ENCODE measurements at regions not wholly inside any gene's neighbourhood (a gene's known extent, or its start where the extent isn't known, plus 50 kb on each side); places are given as distances from the start of the nearest gene placed in this dataset.

DNA sequence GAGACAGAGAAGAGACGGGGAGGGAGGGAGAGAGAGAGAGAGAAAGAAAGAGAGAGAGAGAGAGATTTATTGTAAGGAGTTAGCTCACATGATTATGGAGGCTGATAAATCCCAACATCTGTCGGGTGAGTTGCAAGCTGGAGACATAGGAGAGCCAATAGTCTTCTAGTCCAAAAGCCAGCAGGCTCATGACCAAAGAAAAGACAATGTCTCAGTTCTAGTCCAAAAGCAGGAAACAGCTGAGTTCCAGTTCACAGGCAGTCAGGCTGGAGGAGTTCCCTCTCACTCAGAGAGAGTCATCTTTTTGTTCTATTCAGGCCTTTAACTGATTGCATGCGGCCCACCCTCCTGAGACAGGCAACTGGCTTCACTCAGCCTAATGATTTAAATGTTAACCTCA is 416.6 kb downstream of the PREX1 start:
- Histone ChIP-seq H3K4me2 (ENCODE audit: insufficient read depth, low read length) (no peak overlapping the region), H3K4me1 (ENCODE audit: insufficient read depth, low read length) (no peaks in the 10 kb centered on the region), H2AFZ (ENCODE audit: low read length) (no peak overlapping the region), H3K36me3 (ENCODE audit: insufficient read depth, low read length) (no peaks in the 10 kb centered on the region), H3K27me3 (ENCODE audit: insufficient read depth, low read length) (peaks cover 7% of the 10 kb centered on the region), H3K4me3 (ENCODE audit: insufficient read depth, low read length) (no peak overlapping the region), H3K27ac (ENCODE audit: low read depth, low read length) (no peak overlapping the region), H3K9me3 (ENCODE audit: low read depth, low read length) (no peaks in the 10 kb centered on the region), H4K20me1 (ENCODE audit: insufficient read depth, low read length) (no peaks in the 10 kb centered on the region), H3K79me2 (ENCODE audit: insufficient read depth, low read length) (no peaks in the 10 kb centered on the region)
- TF ChIP-seq CTCF (IDR thresholded peaks at IDR 0.05; ENCODE audit: extremely low read depth, low read depth, low read length) = no peak
- DNase-seq (ENCODE audit: insufficient read length, low spot score, missing footprints) = no peak

DNA sequence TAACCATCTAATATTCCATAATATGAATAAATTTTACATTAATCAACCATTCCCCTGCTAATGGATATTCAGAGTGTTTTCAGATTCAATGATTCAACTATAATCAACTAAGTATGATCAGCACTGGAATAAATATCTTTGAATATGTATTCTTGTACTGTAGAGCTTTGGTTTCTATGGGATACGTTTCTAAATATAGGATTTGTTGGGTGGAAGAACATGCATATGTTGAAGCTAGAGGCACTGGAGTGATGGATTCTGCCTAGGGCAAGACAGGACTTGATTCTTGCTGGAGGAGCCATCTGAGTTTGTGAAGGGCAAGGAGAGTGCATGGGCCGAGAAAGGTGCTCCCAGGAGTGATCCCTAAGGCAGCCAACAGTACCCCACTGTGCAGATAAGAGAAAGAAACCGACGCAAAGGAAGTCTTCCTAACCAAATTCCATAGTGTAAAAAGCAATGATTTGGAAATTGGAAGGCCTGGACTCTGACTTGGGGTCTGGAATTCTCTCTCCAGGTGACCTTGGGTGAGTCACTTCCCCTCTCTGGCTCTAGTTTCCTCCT is 418.7 kb downstream of the PREX1 start:
- Histone ChIP-seq H3K27ac (ENCODE audit: low read depth, low read length) (no peak overlapping the region), H4K20me1 (ENCODE audit: insufficient read depth, low read length) (no peaks in the 10 kb centered on the region), H3K4me2 (ENCODE audit: insufficient read depth, low read length) (no peak overlapping the region), H3K4me1 (ENCODE audit: insufficient read depth, low read length) (no peaks in the 10 kb centered on the region), H3K9me3 (ENCODE audit: low read depth, low read length) (no peaks in the 10 kb centered on the region), H3K36me3 (ENCODE audit: insufficient read depth, low read length) (no peaks in the 10 kb centered on the region), H3K4me3 (ENCODE audit: insufficient read depth, low read length) (no peak overlapping the region), H2AFZ (ENCODE audit: low read length) (no peak overlapping the region), H3K27me3 (ENCODE audit: insufficient read depth, low read length) (peaks cover 5% of the 10 kb centered on the region), H3K79me2 (ENCODE audit: insufficient read depth, low read length) (no peaks in the 10 kb centered on the region)
- DNase-seq (ENCODE audit: insufficient read length, low spot score, missing footprints) = no peak
- TF ChIP-seq CTCF (IDR thresholded peaks at IDR 0.05; ENCODE audit: extremely low read depth, low read depth, low read length) = no peak

GRCh38 chr20:48407710-48408109 is 420.1 kb downstream of the PREX1 start:
- Histone ChIP-seq H2AFZ (ENCODE audit: low read length) (no peak overlapping the region), H3K4me3 (ENCODE audit: insufficient read depth, low read length) (no peak overlapping the region), H4K20me1 (ENCODE audit: insufficient read depth, low read length) (no peaks in the 10 kb centered on the region), H3K4me2 (ENCODE audit: insufficient read depth, low read length) (no peak overlapping the region), H3K4me1 (ENCODE audit: insufficient read depth, low read length) (no peaks in the 10 kb centered on the region), H3K9me3 (ENCODE audit: low read depth, low read length) (no peaks in the 10 kb centered on the region), H3K27me3 (ENCODE audit: insufficient read depth, low read length) (peaks cover 7% of the 10 kb centered on the region), H3K36me3 (ENCODE audit: insufficient read depth, low read length) (no peaks in the 10 kb centered on the region), H3K27ac (ENCODE audit: low read depth, low read length) (no peak overlapping the region), H3K79me2 (ENCODE audit: insufficient read depth, low read length) (no peaks in the 10 kb centered on the region)
- DNase-seq (ENCODE audit: insufficient read length, low spot score, missing footprints) = no peak
- no peak for TF ChIP-seq CTCF (IDR thresholded peaks at IDR 0.05; ENCODE audit: extremely low read depth, low read depth, low read length)

DNA sequence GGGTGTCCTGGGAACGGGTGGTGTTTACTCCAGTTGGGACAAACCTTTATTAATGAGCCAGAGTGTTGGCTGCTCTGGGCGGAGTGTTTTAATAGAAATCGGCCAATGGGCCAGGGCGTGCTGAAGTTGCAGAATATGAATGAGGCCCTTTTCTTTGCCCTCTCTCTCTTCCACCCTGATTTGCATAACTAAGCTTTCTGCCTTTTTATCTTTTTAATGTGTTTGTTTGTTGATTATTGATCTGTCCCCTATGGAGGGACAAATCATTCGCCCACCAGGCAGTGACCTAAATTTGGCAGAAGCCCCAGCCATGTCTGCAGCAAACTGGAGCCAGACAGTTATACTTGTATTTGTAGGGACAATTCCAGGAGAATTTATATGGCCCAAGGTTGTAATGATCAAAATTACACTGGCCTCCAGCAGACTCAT is 420.9 kb downstream of the PREX1 start:
- Histone ChIP-seq H3K9me3 (ENCODE audit: low read depth, low read length) (no peaks in the 10 kb centered on the region), H3K27me3 (ENCODE audit: insufficient read depth, low read length) (peaks cover 7% of the 10 kb centered on the region), H2AFZ (ENCODE audit: low read length) (no peak overlapping the region), H3K4me2 (ENCODE audit: insufficient read depth, low read length) (no peak overlapping the region), H3K4me3 (ENCODE audit: insufficient read depth, low read length) (no peak overlapping the region), H3K36me3 (ENCODE audit: insufficient read depth, low read length) (no peaks in the 10 kb centered on the region), H4K20me1 (ENCODE audit: insufficient read depth, low read length) (no peaks in the 10 kb centered on the region), H3K79me2 (ENCODE audit: insufficient read depth, low read length) (no peaks in the 10 kb centered on the region), H3K4me1 (ENCODE audit: insufficient read depth, low read length) (no peaks in the 10 kb centered on the region), H3K27ac (ENCODE audit: low read depth, low read length) (no peak overlapping the region)
- DNase-seq (ENCODE audit: insufficient read length, low spot score, missing footprints) = no peak
- TF ChIP-seq CTCF (IDR thresholded peaks at IDR 0.05; ENCODE audit: extremely low read depth, low read depth, low read length) = no peak

All from osteoblast (primary cell).